ENCODE measurements at regions not wholly inside any gene's neighbourhood (a gene's known extent, or its start where the extent isn't known, plus 50 kb on each side); places are given as distances from the start of the nearest gene placed in this dataset.
"Not testable (repeated sequence)": the region's sequence is repeated elsewhere in the genome, so short reads cannot be mapped to it uniquely, and the experiment has no call there.

GRCh38 chr21:15640113-15640512, 89.7 kb upstream of the USP25 start:
- TF ChIP-seq POLR2A, CTCF (IDR thresholded peaks at IDR 0.05): not testable (repeated sequence)

All from vagina (tissue), 2 donors.